ENCODE measurements at regions not wholly inside any gene's neighbourhood (a gene's known extent, or its start where the extent isn't known, plus 50 kb on each side); places are given as distances from the start of the nearest gene placed in this dataset.

DNA sequence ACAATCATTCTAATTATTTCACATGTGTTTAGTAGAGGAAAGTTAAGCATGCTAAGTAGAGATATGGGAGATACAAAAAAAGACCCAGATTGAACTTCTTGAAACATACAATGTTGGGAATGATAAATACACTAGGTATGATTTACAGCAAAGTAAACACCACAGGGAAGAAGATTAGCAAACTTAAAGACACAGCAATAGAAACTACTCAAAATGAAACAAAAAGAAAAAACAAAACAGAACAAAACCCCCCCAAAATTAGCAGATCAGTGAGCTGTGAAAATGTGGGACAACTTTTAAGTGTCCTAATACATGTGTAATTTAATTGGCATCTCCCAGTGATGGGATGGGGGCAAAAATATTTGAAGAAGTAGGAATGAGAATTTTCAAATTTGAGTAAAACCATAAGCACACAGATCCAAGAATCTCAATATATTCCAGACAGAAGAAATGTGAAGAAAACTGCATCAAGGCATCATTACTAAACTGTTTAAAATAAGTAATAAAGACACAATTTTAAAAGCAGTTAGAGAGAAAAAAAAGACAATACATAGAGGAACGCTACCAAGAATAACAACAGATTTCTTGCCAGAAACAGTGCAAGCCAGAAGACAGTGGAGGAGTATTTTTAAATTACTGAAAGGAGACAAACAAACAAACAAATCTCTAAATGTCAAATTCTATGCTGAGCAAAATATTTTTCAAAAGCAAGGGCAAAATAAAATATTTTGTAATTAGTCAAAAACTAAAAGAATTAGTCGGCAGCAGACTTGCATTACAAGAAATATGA, 473.7 kb downstream of the QKI start:
- ATAC-seq, result no peak
- Histone ChIP-seq H3K36me3 (no peaks in the 10 kb centered on the region), H3K27me3 (no peaks in the 10 kb centered on the region), H3K4me3 (no peak overlapping the region), H3K4me1 (no peaks in the 10 kb centered on the region), H3K9me3 (no peaks in the 10 kb centered on the region), H3K27ac (no peak overlapping the region)
- TF ChIP-seq POLR2AphosphoS5 (IDR thresholded peaks at IDR 0.05), result no peak
- TF ChIP-seq, protein P1, sequence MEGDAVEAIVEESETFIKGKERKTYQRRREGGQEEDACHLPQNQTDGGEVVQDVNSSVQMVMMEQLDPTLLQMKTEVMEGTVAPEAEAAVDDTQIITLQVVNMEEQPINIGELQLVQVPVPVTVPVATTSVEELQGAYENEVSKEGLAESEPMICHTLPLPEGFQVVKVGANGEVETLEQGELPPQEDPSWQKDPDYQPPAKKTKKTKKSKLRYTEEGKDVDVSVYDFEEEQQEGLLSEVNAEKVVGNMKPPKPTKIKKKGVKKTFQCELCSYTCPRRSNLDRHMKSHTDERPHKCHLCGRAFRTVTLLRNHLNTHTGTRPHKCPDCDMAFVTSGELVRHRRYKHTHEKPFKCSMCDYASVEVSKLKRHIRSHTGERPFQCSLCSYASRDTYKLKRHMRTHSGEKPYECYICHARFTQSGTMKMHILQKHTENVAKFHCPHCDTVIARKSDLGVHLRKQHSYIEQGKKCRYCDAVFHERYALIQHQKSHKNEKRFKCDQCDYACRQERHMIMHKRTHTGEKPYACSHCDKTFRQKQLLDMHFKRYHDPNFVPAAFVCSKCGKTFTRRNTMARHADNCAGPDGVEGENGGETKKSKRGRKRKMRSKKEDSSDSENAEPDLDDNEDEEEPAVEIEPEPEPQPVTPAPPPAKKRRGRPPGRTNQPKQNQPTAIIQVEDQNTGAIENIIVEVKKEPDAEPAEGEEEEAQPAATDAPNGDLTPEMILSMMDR (IDR thresholded peaks at IDR 0.05), result no peak
- TF ChIP-seq POLR2A (IDR thresholded peaks at IDR 0.05), result no peak
- TF ChIP-seq EP300 (IDR thresholded peaks at IDR 0.05), result no peak
- WGBS, 2 donors (ENCODE audit: low coverage in 1 of 2), result 53 to 78% methylated on average over 2 of the region's 2 CpGs

- Histone ChIP-seq H3K4me1 (no peaks in the 10 kb centered on the region), H3K27ac (no peak overlapping the region), H3K9me3 (no peaks in the 10 kb centered on the region), H3K4me3 (no peak overlapping the region), H3K27me3 (no peaks in the 10 kb centered on the region), H3K36me3 (no peaks in the 10 kb centered on the region)
- no peak for ATAC-seq
- WGBS, 2 donors (ENCODE audit: low coverage in 1 of 2), result 71 to 82% methylated on average over 1 of the region's 1 CpG
- no peak for TF ChIP-seq EP300 (IDR thresholded peaks at IDR 0.05)
- TF ChIP-seq, protein P1 (IDR thresholded peaks at IDR 0.05), result no peak
- TF ChIP-seq POLR2A (IDR thresholded peaks at IDR 0.05), result no peak
- no peak for TF ChIP-seq POLR2AphosphoS5 (IDR thresholded peaks at IDR 0.05)
Measured at GRCh38 chr6:163886428-163886827, 471.9 kb downstream of the QKI start.

DNA sequence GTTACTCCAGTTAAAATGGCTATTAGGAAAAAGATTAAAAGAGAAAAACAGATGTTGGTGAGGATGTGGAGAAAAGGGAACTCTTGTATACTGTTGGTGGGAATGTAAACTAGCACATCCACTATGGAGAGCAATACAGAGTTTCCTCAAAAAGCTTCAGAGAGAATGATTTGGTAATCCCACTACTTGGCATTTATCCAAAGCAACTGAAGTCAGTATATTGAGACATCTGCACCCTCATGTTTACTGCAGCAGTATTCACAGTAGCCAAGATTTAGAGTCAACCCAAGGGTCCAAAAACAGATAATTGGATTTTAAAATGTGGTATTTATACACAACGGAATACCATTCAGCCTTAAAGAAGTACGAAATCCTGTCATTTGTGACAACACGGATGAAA, 469.5 kb downstream of the QKI start:
- 77 to 84% methylated on average over 3 of the region's 3 CpGs for WGBS, 2 donors (ENCODE audit: low coverage in 1 of 2)
- Histone ChIP-seq H3K27ac (no peak overlapping the region), H3K27me3 (no peaks in the 10 kb centered on the region), H3K36me3 (no peaks in the 10 kb centered on the region), H3K9me3 (no peaks in the 10 kb centered on the region), H3K4me1 (no peaks in the 10 kb centered on the region), H3K4me3 (no peak overlapping the region)
- TF ChIP-seq POLR2A (IDR thresholded peaks at IDR 0.05), result no peak
- TF ChIP-seq EP300 (IDR thresholded peaks at IDR 0.05), result no peak
- TF ChIP-seq POLR2AphosphoS5 (IDR thresholded peaks at IDR 0.05), result no peak
- TF ChIP-seq, protein P1 (IDR thresholded peaks at IDR 0.05), result no peak
- no peak for ATAC-seq

DNA sequence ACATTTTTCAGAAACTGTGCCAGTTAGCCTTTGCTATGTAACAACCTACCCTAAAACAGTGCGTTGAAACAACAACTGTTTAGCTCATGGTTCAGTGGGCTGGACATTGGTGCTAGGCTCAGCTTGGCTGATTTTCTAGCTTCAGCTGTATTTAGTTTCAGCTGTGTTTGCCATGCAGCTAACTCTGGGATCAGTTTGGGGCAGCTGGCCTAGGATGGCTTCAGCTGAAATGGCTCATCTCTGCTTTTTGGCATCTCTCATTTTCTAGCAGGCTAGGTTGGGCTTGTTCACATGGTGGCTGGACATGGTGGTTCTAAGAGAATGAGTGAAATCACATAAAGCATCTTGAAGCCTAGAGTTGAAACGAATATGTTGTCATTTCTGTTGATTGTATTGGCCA, 464.2 kb downstream of the QKI start:
- Histone ChIP-seq H3K9me3 (no peaks in the 10 kb centered on the region), H3K27ac (no peak overlapping the region), H3K4me3 (no peak overlapping the region), H3K4me1 (no peaks in the 10 kb centered on the region), H3K36me3 (no peaks in the 10 kb centered on the region), H3K27me3 (no peaks in the 10 kb centered on the region)
- TF ChIP-seq, protein P1 (IDR thresholded peaks at IDR 0.05), result no peak
- TF ChIP-seq POLR2A (IDR thresholded peaks at IDR 0.05), result no peak
- no peak for TF ChIP-seq EP300 (IDR thresholded peaks at IDR 0.05)
- no peak for TF ChIP-seq POLR2AphosphoS5 (IDR thresholded peaks at IDR 0.05)
- 33 to 74% methylated on average over 1 to 2 of the region's 2 CpGs for WGBS, 2 donors (ENCODE audit: low coverage in 1 of 2)
- no peak for ATAC-seq
